ENCODE measurements at regions not wholly inside any gene's neighbourhood (a gene's known extent, or its start where the extent isn't known, plus 50 kb on each side); places are given as distances from the start of the nearest gene placed in this dataset.

- TF ChIP-seq POLR2A (IDR thresholded peaks at IDR 0.05; ENCODE audit: low read length) (no peak), GATA1 (IDR thresholded peaks at IDR 0.05; ENCODE audit: low read depth, low read length) (no peak)
These were observed 638.4 kb upstream of the POU3F3 start for GRCh38 chr2:104215269-104216161.
